ENCODE measurements at regions not wholly inside any gene's neighbourhood (a gene's known extent, or its start where the extent isn't known, plus 50 kb on each side); places are given as distances from the start of the nearest gene placed in this dataset.

DNA sequence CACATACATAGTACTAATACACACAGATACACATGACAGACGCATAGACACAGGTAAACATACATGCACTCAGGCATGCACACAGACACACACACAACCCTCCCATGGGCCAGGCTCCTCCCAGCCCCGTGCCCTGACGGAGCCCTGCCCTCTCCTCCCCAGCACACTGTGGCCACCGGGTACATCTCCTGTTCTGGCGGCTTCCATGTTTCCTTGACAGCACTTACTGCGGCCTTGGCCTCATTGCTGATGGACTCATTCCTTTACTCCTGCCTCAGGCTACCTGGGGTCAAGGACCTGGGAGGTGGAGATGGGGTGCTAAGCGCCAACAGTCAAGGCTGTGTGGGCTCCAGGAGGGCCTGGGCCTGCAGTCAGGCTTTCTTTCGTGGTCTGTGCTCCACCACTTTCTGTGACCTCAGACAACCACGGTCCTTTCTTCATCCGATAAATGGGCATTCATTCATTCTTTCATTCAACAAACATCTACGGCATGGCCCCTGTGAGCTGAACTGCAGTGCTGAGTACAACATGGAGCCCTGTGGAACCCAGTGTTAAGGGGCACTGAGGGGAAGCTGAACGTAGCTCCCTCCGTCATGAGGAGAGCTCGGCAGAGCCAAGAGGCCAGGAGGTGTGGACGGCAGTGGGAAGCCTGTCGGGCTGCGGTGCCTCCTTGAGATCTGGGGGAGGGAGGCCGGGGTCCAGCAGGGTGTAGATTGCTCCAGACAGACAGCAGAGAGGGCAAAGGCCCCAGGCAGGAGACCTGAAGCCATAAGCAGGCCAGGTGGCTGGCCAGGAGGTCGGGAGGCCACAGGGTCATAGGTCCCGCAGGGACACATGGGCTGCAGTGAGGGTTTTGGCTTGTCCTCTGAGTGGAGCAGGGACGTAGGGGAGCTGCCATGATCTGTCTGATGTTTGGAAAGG is 190.4 kb upstream of the HDAC4 start:
- DNase-seq (ENCODE audit: low read depth in 2 of 2), result no peak

DNA sequence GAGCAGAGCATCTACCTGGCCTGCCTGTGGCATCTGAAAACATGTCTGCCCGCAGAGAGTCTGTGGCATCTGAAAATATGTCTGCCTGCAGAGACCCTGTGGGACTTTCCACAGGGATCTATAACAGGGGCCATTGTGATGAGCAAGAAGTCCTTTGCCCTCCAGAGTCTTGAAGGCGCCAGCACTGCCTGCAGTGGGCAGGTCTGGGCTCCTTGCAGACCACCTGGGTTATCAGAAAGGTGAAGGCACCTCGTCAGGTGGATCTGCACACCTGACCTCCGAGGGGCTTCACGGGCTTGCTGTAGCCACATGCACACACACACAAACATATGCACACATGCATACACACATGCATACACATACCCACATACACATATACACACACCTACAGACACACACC is 189.5 kb upstream of the HDAC4 start:
- no peak for DNase-seq (ENCODE audit: low read depth in 2 of 2)

DNA sequence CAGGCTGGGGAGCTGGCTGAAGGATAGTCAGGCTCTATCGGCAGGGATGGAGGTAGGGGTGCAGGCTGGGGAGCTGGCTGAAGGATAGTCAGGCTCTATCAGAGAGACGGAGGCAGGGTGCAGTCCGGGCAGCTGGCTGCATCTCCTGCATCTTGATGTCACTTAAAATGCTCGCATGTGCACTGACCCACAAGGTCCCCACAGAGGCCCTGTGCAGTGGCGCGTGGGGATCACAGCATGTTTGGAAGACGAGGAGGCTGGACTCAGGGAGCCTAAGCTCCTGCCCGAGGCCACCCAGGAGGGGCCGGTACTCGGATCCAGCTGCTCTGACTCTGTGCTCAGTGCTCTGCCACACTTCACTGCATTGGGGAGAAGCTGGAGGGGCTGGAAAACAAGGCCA is 189.0 kb upstream of the HDAC4 start:
- no peak for DNase-seq (ENCODE audit: low read depth in 2 of 2)

DNA sequence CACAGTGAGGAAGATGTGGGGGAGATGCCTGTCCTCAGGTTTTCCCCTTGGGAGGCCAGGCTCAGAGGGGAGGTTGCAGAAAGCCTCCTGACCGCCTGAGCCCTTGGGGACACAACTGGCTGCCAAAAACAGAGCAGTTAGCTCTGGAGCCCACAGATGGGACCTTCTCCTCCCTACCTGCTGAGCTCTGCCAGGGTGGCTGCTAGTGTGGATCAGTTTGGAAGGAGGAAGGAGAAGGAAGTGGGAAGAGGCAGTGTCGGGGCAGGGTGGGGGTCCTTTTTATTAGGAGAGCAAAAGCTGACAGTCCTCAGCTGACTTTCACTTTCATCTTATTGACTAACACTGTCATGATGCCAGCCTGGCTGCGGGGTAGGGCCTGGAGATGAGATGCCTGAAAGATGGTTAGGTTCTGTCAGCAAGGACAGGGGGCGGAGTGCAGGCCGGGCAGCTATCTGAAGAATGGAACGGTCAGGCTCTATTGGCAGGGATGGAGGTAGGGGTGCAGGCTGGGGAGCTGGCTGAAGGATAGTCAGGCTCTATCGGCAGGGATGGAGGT is 188.5 kb upstream of the HDAC4 start:
- no peak for DNase-seq (ENCODE audit: low read depth in 2 of 2)

DNA sequence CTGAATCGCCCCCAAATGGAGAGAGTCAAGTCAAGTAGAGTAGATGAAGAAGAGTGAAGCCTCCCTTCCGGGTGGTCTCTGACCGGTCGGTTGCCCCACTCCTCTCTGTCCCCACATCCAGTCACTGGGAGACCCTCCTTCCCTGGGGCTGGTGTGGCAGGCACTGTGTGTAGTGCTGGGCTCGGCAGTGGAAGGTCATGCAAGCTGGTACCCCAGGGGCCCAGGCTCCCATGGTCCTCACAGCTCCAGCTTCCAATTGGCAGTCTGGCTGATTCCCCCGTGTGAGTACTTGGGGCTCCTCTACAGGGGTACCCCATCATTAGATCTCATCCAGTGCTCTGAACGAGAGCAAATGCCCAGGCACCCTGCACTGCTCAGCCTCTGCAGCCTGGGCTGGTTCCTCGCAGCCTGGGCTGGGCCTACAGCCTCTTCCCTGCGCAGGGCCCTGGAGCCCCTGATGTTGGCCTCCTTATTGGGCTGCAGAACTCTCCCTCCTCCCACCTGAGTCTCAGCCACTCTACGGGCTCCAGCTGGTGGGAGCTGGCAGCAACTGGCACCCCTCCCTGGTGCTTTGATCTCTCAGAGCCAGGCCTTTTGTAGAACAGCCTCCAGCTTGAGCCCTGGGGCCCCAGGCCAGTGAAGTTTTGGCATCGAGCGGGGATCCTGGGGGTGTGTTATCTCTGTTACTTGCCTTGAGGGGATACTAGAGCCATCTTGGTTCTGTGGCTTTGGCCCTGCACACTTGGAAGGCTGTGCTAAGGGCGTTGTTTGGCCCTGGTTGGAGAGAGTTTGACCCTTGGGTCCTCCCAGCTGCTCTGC is 187.8 kb upstream of the HDAC4 start:
- DNase-seq (ENCODE audit: low read depth in 2 of 2), result no peak

DNA sequence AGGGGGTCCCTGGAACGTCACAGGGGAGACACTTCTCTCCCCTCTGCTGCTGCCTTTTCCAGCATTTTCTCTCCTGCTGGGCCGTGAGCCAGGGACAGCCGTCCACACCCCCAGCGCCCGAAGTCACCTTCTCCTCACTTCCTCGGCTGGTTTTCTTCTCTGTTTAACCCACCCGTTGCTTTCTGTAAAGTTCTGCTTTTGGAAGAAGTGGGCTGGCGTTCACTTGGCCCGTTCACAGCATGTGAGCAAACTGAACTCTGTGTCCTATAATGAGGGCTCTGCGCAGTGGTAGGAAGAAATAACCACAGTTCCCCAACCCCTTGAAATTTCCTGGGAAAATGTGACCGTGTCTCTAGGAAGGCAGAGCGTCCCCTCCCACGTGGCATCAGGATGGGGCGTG is 187.0 kb upstream of the HDAC4 start:
- DNase-seq (ENCODE audit: low read depth in 2 of 2), result no peak

DNA sequence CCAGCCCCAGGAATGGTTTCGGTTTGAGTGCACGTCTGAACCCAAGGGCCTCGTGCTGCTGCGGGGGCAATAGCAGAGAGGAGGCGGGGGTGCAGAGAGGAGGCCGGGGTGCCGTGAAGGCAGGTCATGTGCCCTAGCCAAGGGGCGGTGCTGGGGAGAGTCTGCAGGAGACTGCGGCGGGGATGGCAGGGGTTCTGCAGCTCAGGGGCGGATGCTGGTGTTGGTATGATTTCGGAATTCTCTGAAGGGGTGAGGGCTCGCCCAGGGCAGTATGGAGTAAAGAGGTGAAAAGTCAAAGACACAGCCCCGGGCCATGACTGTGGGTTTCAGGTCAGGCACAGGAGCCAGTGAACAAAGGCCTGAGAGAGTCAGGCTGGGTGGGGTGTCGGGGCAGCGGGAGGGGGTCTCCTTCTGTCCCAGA is 186.5 kb upstream of the HDAC4 start:
- DNase-seq (ENCODE audit: low read depth in 2 of 2), result no peak

DNA sequence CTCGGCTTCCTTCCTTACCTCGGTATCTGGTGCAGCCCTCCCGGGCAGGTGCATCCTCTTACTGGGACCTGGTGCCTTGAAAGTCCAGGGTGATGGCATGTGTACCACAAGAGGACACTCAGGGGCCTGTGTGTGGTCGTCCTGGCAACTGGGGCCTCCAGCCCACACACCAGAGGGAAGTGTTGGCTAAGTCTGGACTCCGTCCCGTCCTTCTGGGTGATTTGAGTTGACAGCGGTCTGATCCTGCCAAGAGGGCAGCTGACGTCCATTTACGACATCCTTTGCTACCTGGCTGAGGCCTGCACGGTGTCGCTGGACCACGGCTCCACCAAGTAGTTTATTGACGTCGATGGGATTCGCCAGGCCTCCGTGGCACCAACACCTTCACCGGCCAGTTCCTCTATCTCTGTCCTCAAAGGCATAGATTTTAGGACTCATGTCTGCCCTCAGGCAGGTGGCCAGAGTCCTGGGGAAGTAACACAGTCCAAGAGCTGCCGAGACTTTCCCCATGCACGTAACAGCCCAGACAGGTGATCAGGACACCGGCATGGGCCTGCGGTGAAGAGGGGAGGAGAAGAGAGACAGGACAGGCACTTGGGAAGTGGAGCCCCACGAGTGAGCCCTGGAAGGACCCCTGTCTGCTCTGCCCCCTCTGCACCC is 186.0 kb upstream of the HDAC4 start:
- DNase-seq (ENCODE audit: low read depth in 2 of 2), result no peak

DNA sequence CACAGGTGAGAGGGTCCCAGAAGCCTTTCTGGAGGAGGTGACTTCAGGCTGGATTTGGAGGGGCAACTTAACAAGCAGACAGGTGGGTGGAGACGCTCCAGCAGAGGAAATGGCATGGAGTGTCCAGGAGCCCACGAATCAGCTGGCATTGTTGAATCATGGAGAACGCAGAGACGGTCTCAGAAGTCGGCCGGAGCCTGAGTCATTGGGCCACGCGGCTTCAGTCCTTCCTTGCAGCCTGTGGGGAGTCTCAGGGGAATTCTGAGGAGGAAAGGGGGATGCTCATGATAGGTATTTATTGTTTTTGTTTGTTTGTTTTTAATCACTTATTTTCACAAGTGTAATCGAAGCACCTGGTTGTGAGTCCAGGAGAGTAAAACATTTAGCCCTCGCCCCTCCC is 184.6 kb upstream of the HDAC4 start:
- DNase-seq (ENCODE audit: low read depth in 2 of 2), result no peak

DNA sequence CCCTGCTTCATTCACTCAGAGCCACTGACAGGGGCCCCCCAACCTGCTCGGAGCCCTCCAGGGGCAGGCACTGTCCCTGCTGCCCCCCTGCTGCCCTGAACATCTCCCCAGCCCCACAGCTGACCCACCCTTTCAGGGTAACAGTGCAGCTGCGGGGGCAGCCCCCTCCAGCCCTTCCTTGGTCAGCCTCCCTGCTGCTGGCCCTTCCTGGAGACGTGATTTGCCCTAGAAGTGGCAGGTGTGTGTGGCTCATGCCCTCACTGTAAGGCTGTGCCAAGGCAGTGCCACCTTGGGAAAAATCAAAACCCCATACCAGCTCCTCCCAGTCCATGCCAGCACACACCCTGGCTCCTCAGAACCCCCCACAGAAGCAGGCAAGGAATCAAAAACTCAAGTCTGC is 184.2 kb upstream of the HDAC4 start:
- DNase-seq (ENCODE audit: low read depth in 2 of 2), result no peak

DNA sequence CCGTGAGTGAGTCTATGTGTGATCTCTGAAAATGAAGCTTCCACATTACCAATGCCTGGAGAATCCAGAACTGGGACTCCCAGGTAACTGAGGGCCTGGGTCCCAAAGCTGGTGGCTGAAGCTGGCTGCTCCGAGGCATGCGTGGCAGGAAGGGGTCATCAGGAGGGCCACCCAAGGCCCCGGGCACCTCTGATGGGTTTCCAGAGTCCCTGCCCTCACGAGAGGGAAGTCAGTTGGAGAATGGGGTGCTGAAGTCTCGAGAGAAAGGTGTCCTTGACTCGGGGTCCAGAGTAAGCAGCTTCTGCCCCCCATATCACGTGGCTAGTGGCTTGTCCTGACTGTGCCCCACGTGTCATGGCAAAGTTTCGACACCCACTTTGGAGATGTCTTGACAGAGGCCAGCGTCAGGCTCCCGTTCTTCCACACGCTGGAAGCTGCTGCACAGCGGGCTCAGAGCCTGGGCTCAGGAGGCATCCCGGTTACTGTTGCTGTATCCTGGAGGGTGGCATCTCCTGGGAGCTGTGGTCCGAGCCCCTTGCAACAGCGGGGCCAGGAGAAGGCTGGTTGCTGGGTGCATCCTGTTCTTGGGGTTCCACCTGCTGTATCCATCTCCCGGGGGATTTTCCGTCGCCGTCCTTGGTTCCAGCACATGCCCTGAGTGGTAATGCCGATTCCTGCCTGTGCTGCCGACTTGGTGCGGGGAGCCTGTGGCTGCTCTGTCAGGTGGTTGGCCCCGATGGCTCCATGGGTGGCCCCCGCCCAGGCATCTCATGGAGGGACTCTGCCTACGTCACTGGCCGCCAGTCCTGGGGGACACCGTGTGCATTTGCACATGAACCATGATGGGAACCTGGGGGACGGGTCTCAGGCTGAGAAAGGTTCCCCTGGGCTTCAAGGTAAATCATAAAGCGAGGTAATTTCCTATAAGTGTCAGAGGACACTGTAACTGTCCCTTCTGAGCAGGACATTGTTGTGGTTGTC is 183.3 kb upstream of the HDAC4 start:
- no peak for DNase-seq (ENCODE audit: low read depth in 2 of 2)

DNA sequence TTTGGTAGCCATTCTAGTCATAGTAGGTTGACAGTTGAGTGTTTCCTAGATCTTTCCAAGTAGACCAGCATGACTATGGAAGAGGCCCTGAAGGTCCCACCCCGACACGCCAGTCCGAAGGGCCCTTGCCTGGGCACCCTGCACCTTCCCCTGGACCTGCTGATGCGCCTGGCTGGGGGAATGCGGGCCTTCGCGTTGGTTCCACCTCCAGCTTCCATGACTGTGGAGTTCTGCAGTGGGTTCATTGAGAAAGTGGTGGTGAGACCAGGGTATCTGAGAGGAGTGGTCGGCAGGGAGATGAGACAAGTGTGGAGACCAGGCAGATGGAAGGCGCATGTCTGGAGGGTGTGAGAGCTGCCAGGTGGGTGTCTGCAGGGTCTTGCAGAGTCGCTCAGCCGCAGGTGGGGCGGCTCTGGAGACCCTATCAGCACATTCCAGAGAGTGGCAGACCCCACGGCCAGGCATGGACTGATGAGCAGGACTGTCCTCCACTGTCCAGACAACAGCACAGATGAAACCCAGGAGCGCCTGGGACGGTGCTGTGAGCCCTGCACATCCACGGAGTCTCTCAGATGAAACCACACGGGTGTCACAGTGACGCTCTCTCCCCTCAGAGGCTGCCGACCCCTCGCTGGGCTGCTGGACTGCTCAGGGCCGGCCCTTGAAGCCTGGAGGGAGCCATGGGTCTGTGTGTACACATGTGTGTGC is 182.5 kb upstream of the HDAC4 start:
- DNase-seq (ENCODE audit: low read depth in 2 of 2), result no peak

DNA sequence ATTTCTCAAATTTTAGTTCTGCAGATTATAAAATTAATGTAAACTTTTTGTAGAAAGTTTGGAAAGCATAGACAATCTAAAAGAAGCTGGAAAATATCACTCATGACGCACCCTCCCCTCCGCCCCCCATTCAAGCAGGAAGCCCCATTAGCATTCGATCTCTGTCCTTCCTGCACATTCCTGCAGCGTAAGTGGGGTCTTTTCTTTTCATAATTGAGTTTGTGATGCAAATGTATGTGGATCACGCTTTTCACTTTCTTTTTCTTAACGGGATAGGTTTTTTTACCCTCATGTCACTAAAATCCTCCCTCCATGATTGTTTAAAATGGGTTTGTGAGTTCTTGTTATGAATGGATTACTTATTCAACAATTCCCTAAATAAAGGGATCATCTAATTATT is 181.7 kb upstream of the HDAC4 start:
- DNase-seq (ENCODE audit: low read depth in 2 of 2), result no peak

DNA sequence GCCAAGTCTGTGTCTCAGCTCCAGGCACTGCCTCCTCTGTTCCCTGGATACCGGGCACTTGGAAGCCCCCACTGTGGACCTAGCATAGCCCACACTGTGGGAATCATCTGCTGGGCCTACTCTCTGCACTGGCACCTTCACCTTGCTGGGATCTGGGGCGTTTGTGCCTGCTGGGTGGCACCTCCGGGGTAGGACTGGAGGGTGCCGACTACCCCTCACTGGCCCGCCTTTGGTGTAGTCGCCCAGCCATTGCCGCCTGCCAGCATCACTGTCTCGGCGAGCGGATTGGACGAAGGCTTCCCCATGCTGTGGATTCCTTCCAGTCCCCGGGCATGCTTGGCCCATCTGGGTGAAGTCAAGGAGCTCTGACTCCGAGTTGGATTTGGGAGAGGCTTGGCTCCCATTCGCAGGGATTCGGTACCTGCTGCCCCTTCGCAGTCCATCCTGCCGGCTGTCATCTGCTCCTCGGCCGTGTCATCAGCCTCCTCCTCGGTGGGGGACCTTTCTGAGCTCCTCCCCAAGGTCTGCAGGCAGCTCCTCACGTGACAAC is 180.6 kb upstream of the HDAC4 start:
- no peak for DNase-seq (ENCODE audit: low read depth in 2 of 2)

DNA sequence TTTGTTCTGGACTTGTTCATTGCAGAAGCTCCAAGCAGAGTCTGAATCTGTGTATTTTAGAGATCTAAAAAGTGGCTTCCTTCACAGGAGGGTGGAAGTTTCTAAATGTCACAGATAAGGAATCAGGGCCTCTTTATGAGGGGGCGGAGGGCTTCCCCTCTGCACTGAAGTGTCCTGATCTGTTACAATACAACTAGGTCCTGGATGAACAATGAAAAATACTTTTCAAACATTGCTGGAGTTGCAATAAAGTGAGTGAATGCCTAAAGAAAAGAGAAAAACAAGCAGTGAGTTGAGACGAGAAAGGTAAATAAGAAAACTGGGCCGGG is 179.3 kb upstream of the HDAC4 start:
- DNase-seq (ENCODE audit: low read depth in 2 of 2), result no peak

DNA sequence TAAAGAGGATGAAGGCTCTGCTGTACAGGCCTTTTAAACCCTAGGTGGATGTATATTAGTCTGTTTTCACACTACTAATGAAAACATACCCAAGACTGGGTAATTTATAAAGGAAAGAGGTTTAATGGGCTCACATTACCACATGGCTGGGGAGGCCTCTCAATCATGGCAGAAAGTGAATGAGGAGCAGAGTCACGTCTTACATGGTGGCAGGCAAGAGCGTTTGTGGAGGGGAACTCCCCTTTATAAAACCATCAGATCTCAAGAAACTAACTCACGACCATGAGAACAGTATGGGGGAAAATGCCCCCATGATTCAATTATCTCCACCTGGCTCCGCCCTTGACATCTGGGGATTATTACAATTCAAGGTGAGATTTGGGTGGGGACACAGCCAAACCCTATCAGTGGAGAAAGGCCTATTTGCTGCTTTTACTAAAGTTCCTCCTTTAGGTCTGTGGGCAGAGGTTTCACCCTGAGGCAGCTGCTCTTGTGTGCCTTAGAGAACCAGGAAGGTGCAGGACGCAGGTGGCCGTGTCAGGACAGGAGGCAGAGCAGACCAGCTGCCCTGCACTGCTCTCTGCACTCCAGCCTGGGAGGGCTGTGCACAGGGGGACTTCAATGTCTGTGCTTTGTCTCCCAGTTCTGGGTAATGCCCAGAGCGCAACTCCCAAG is 178.8 kb upstream of the HDAC4 start:
- no peak for DNase-seq (ENCODE audit: low read depth in 2 of 2)

DNA sequence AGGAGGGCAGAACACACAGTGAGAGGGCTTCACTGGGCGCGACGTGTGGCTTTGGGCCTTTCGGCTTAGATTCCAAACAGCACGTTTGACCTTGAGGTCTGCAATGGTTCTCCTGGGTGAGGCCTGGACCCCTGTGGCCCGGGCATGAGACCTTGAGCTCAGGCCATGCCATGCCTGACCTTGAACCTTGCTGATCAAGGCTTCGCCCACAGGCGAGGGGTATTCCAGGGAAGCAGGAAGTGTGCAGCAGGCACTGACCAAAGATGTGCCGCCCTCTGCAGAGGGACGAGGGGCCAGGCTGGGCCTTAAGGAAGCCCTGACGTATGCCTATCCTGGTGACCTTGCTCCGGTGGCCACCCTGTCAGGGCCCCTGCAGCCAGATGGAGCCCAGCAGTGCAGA is 178.3 kb upstream of the HDAC4 start:
- no peak for DNase-seq (ENCODE audit: low read depth in 2 of 2)

DNA sequence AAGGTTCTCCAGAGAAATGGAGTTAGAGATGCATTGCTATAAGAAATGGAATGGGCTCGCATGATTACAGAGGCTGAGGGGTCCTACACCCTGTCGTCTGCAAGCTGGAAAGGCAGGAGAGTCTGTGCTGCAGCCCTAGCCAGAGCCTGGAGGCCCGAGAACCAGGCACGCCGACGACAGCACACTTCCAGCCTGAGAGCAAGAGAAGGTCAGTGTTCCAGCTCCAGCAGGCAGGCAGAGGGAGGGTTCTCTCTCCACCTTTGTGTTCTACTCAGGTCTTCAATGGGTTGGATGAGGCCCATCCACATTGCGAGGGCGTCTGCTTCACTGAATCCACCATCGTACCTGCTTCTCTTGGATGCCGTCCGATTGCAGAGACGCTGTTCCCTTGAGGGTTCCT is 177.6 kb upstream of the HDAC4 start:
- no peak for DNase-seq (ENCODE audit: low read depth in 2 of 2)

DNA sequence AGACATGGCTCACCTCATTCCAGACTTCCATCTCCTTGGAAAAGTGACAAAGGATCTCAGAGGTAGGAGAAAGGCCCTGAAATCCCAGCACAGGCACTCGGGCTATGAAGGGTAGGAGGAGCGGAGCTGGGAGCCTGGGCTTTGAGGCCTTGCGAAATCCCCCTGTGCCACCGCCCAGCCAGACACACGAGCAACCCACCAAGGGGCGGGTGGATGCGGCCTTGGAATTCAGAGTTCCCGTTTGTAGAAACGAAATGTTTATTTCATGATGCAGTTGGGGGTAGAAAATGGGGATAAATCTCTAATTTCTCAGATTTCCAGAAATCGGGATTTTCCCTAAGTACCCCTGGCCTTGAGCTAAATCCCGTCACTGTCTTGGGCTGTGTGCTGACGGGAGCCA is 177.1 kb upstream of the HDAC4 start:
- no peak for DNase-seq (ENCODE audit: low read depth in 2 of 2)
